HG02943 (cell line): ENCODE measurements at regions not wholly inside any gene's neighbourhood (a gene's known extent, or its start where the extent isn't known, plus 50 kb on each side); places are given as distances from the start of the nearest gene placed in this dataset.
"Not testable (repeated sequence)": the region's sequence is repeated elsewhere in the genome, so short reads cannot be mapped to it uniquely, and the experiment has no call there.

ENCODE experiments used
- ATAC-seq: cut with Tn5 transposase; IDR thresholded peaks from one replicate; pipeline ENCODE4 v1.9.1; 2021; ENCODE audit warnings: mild to moderate bottlenecking, low read depth, moderate library complexity; ENCODE audit not compliant: unreplicated experiment

GRCh38 chr3:159664006-159664405, 324.6 kb upstream of the IL12A start:
- no peak for ATAC-seq

- no peak for ATAC-seq
These were observed 324.0 kb upstream of the IL12A start for GRCh38 chr3:159664653-159665052.

- ATAC-seq = no peak
These were observed 321.4 kb upstream of the IL12A start for GRCh38 chr3:159667261-159667660.

- no peak for ATAC-seq
These were observed 320.2 kb upstream of the IL12A start for GRCh38 chr3:159668461-159668860.

GRCh38 chr3:159668990-159669476, 319.6 kb upstream of the IL12A start:
- ATAC-seq = no peak

- ATAC-seq = no peak
These were observed 318.9 kb upstream of the IL12A start for GRCh38 chr3:159669766-159670165.

GRCh38 chr3:159672728-159673688, 315.6 kb upstream of the IL12A start:
- no peak for ATAC-seq

GRCh38 chr3:159674583-159674982, 314.1 kb upstream of the IL12A start:
- no peak for ATAC-seq

- ATAC-seq = no peak
These were observed 313.4 kb upstream of the IL12A start for GRCh38 chr3:159675285-159675684.

- no peak for ATAC-seq
These were observed 308.7 kb upstream of the IL12A start for GRCh38 chr3:159679900-159680299.

GRCh38 chr3:159681717-159682116, 306.9 kb upstream of the IL12A start:
- not testable (repeated sequence) for ATAC-seq

GRCh38 chr3:159685801-159686200, 302.8 kb upstream of the IL12A start:
- no peak for ATAC-seq

GRCh38 chr3:159693226-159693625, 295.4 kb upstream of the IL12A start:
- no peak for ATAC-seq

GRCh38 chr3:159711560-159712333, 276.9 kb upstream of the IL12A start:
- no peak for ATAC-seq

- no peak for ATAC-seq
These were observed 267.3 kb upstream of the IL12A start for GRCh38 chr3:159721324-159721723.

- no peak for ATAC-seq
These were observed 265.3 kb upstream of the IL12A start for GRCh38 chr3:159723295-159723694.

- no peak for ATAC-seq
These were observed 264.0 kb upstream of the IL12A start for GRCh38 chr3:159724627-159725026.

- no peak for ATAC-seq
These were observed 262.2 kb upstream of the IL12A start for GRCh38 chr3:159726231-159726964.

- no peak for ATAC-seq
These were observed 261.1 kb upstream of the IL12A start for GRCh38 chr3:159727506-159727905.

GRCh38 chr3:159731254-159731653, 257.4 kb upstream of the IL12A start:
- ATAC-seq = no peak
